Endodermal cell (in vitro differentiated cells): ENCODE measurements at regions not wholly inside any gene's neighbourhood (a gene's known extent, or its start where the extent isn't known, plus 50 kb on each side); places are given as distances from the start of the nearest gene placed in this dataset.

ENCODE experiments used
- DNase-seq: peaks from one replicate; pipeline ENCODE4 v3.0.0-alpha.2; 2017
- H3K27ac ChIP-seq: 2 replicates; pipeline ENCODE4 v1.5.1; 2013; ENCODE audit warnings: mild to moderate bottlenecking, low read depth, low read length, moderate library complexity
- H3K27me3 ChIP-seq: 2 replicates; pipeline ENCODE4 v1.6.1; 2013; ENCODE audit warnings: mild to moderate bottlenecking, low read length, moderate library complexity; ENCODE audit not compliant: insufficient read depth, control insufficient read depth, poor library complexity, severe bottlenecking
- H3K36me3 ChIP-seq: 2 replicates; pipeline ENCODE4 v1.7.0; 2013; ENCODE audit warnings: mild to moderate bottlenecking, low read length, moderate library complexity; ENCODE audit not compliant: control insufficient read depth, insufficient read depth
- H3K4me1 ChIP-seq: one replicate; pipeline ENCODE4 v1.7.0; 2013; ENCODE audit warnings: low read length; ENCODE audit not compliant: control insufficient read depth, insufficient read depth
- H3K4me3 ChIP-seq: 2 replicates; pipeline ENCODE4 v1.5.1; 2013; ENCODE audit warnings: mild to moderate bottlenecking, low read length, moderate library complexity
- H3K9ac ChIP-seq: 2 replicates; pipeline ENCODE4 v1.6.1; 2013; ENCODE audit warnings: mild to moderate bottlenecking, low read length, moderate library complexity; ENCODE audit not compliant: poor library complexity, severe bottlenecking; ENCODE audit errors: extremely low read depth
- H3K9me3 ChIP-seq: 2 replicates; pipeline ENCODE4 v1.6.1; 2013; ENCODE audit warnings: mild to moderate bottlenecking, low read length, moderate library complexity; ENCODE audit not compliant: control insufficient read depth
- H3K27ac Mint-ChIP-seq: 2 replicates; pipeline ENCODE4 v1.8.0; 2020; ENCODE audit warnings: mixed read lengths
- H3K27me3 Mint-ChIP-seq: 2 replicates; pipeline ENCODE4 v1.8.0; 2021; ENCODE audit warnings: mild to moderate bottlenecking, mixed read lengths; ENCODE audit not compliant: insufficient read depth
- H3K36me3 Mint-ChIP-seq: 2 replicates; pipeline ENCODE4 v1.8.0; 2020; ENCODE audit warnings: low read depth, mixed read lengths
- H3K4me1 Mint-ChIP-seq: 2 replicates; pipeline ENCODE4 v1.8.0; 2020; ENCODE audit warnings: mixed read lengths
- H3K4me3 Mint-ChIP-seq: 2 replicates; pipeline ENCODE4 v1.8.0; 2020; ENCODE audit warnings: mild to moderate bottlenecking, moderate library complexity, mixed read lengths
- H3K9me3 Mint-ChIP-seq: 2 replicates; pipeline ENCODE4 v1.8.0; 2020; ENCODE audit warnings: mild to moderate bottlenecking, mixed read lengths
- CTCF ChIP-seq: fragments of 200-600 bp; sonication (generic); conservative IDR thresholded peaks from 2 replicates; pipeline ENCODE4 v1.5.0; 2021; ENCODE audit warnings: antibody characterized with exemption, mild to moderate bottlenecking
- WGBS, 2 experiments: methylation state at CpG; one replicate each; pipeline versions ENCODE4 v1.1.5 to v1.1.7; 2013; ENCODE audit warnings: missing lambda C conversion rate in 2 of 2, mixed read lengths in 1 of 2; ENCODE audit not compliant: insufficient coverage in 1 of 2, insufficient read length in 1 of 2; 5-methylcytosine and 5-hydroxymethylcytosine counted together

GRCh38 chr2:9782197-9782719, 61.0 kb upstream of the TAF1B start:
- Histone ChIP-seq H3K4me1 (no peaks in the 10 kb centered on the region), H3K9ac (no peak overlapping the region), H3K27ac (no peak overlapping the region), H3K27me3 (no peaks in the 10 kb centered on the region), H3K36me3 (no peaks in the 10 kb centered on the region), H3K9me3 (no peaks in the 10 kb centered on the region), H3K4me3 (no peak overlapping the region)
- Mint-ChIP-seq H3K4me1 (peaks cover 6% of the 10 kb centered on the region), H3K27ac (no peak overlapping the region), H3K36me3 (no peaks in the 10 kb centered on the region), H3K9me3 (peaks cover under 1% of the 10 kb centered on the region), H3K27me3 (peaks cover 4% of the 10 kb centered on the region), H3K4me3 (no peak overlapping the region)
- no peak for TF ChIP-seq CTCF
- no peak for DNase-seq
- 79 to 90% methylated on average over 5 to 8 of the region's 8 CpGs for WGBS, 2 experiments

- Mint-ChIP-seq H3K9me3 (peaks cover 10% of the 10 kb centered on the region), H3K4me1 (no peaks in the 10 kb centered on the region), H3K27me3 (peaks cover 13% of the 10 kb centered on the region), H3K36me3 (no peaks in the 10 kb centered on the region), H3K27ac (no peak overlapping the region), H3K4me3 (no peak overlapping the region)
- TF ChIP-seq CTCF, result no peak
- no peaks in the 10 kb centered on the region for H3K4me1 ChIP-seq
- no peak overlapping the region for H3K27ac ChIP-seq
- no peaks in the 10 kb centered on the region for H3K27me3 ChIP-seq
- H3K4me3 ChIP-seq, result no peak overlapping the region
- H3K36me3 ChIP-seq, result no peaks in the 10 kb centered on the region
- DNase-seq, result no peak
- no peak overlapping the region for H3K9ac ChIP-seq
- H3K9me3 ChIP-seq, result peaks cover 5% of the 10 kb centered on the region
- WGBS, 2 experiments, result 90 to 91% methylated on average over 8 to 10 of the region's 10 CpGs
Observed at GRCh38 chr2:9789371-9789770, 53.9 kb upstream of the TAF1B start.

GRCh38 chr2:9790702-9791225, 52.5 kb upstream of the TAF1B start:
- H3K4me3 ChIP-seq, result no peak overlapping the region
- peaks cover 5% of the 10 kb centered on the region for H3K9me3 ChIP-seq
- H3K36me3 ChIP-seq, result no peaks in the 10 kb centered on the region
- Mint-ChIP-seq H3K9me3 (peaks cover 10% of the 10 kb centered on the region), H3K4me3 (no peak overlapping the region), H3K36me3 (no peaks in the 10 kb centered on the region), H3K27ac (no peak overlapping the region), H3K27me3 (peaks cover 13% of the 10 kb centered on the region), H3K4me1 (no peaks in the 10 kb centered on the region)
- no peak overlapping the region for H3K9ac ChIP-seq
- H3K4me1 ChIP-seq, result no peaks in the 10 kb centered on the region
- DNase-seq, result no peak
- H3K27ac ChIP-seq, result no peak overlapping the region
- 83 to 97% methylated on average over 4 to 7 of the region's 8 CpGs for WGBS, 2 experiments
- no peak for TF ChIP-seq CTCF
- H3K27me3 ChIP-seq, result no peaks in the 10 kb centered on the region
